ENCODE measurements at regions not wholly inside any gene's neighbourhood (a gene's known extent, or its start where the extent isn't known, plus 50 kb on each side); places are given as distances from the start of the nearest gene placed in this dataset.

DNA sequence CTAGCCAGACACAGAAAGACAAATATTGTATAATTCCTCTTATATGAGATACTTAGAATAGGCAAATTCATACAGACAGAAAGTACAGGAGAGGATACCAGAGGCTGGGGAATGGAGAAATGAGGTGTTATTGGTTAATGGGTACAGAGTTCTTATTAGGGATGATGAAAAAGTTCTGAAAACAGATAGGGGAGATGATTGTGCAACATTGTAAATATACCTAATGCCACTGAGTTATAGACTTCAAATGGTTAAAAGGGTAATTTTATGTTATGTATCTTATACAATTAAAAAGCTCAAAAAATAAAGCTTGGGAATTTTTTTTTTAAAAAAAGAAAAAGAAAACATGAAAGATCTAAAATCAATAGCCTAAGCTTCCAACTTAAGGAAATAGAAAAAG lies 98.8 kb upstream of the TECRL start:
- intact Hi-C loops (cut with DNase I) = no loop called here

DNA sequence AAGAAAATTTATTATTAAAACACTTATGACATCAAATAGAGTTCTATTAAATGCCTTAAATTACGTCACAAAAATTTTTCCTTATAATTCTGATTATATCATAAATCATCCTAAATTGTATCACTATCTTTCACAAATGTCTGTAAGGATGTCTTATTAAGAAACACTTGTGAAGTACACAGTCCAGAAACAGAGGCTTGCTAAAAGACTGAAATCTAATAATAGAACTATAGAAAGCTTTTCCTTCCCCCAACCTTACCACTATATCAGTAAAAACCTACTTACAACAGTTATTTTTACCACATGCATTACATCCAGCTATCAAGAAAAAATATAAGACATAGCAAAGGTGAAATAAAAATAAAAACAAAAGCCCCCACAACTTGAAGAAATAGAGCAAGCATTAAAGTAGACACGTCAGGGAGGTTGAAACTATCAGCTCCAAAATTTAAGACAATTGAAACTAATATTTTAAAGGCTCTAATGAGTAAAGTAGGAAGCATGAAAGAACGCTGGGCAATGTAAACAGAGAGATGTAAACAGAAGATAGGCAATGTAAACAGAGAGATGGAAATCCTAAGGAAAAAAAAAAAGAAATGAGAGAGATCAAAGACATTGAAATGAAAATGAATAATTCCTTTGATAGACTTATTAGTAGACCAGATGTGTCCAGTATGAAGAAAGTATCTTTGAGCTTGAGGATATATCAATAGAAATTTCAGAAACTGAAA lies 94.9 kb upstream of the TECRL start:
- intact Hi-C loops (cut with DNase I) = no loop called here
- no peak for DNase-seq

More for the DNA sequence above, 98.8 kb upstream of the TECRL start:
- no peak for DNase-seq

DNA sequence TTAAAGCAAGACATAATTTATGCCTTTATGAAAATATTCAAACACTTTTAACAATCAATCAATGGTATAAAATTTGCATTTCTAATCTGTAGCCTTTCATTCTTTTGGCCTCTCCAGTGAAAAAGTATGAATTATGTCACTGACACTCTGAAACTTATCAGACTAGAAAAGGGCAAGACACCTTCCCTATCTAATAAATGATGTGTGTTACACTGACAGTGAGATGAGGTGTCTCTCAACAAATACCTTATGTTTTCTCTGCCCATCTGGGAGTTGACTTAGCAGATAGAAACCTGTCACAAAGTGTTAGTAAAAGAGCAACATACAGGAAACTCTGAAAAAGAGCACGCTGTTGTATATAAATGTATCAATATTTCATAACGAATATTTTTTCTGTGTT lies 94.2 kb upstream of the TECRL start:
- intact Hi-C loops (cut with DNase I) = no loop called here
- no peak for DNase-seq

DNA sequence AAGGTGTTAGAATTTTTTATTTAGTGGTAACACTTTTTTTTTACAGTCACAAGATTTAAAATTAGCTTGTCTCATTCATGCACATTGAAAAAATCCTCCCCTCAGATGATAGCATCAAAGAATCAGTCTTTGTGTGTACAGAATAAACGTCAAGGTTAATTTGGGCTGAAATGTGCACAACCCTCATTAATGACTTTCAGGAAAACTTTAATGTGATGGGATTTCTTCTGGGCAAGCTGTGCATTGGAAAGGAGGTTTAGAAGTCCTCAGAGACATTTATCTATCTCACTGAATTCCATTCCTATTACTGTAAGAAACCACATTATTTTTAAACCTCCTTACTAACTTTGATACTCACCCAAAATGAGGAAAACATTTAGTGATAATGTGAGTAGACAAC lies 88.2 kb upstream of the TECRL start:
- intact Hi-C loops (cut with DNase I) = no loop called here
- DNase-seq = no peak

DNA sequence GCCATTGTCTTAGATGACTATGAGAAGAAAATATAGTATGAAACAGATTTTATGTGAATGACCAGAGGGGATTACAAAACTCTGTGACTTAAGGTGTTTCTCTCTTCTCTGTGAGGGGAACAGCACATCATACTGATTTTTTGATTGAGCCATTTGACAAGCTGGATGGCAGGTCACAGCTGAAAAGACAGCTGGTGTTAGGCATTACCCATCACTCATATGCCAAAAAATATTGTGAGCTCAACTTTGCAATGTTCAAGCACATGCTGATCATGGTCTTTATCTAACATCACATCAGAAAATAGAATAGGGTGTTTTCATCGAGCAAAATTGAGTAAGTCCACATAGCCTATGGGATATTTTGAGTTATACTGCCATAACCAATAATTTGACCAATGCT lies 86.7 kb upstream of the TECRL start:
- no peak for DNase-seq
- intact Hi-C loops (cut with DNase I) = no loop called here

DNA sequence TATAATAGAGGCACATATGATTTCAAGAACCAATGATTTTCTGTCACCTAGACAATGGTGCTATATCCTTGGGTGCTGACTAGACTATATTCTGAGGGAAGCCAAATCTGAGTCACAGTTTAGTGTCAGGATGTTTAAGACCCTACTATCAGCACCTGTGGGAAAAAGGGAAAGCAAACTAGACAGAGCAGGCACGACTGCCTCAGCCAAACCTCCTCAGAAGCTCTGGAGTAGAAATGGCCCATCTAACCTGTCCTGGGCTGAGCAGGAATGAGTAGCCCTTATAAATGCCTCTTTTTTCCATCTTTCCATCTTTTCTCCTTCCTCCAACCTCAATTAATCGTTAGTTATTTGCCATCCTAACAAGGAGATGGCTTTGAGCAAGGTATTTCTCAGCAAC lies 80.4 kb upstream of the TECRL start:
- intact Hi-C loops (cut with DNase I) = no loop called here
- DNase-seq = no peak

DNA sequence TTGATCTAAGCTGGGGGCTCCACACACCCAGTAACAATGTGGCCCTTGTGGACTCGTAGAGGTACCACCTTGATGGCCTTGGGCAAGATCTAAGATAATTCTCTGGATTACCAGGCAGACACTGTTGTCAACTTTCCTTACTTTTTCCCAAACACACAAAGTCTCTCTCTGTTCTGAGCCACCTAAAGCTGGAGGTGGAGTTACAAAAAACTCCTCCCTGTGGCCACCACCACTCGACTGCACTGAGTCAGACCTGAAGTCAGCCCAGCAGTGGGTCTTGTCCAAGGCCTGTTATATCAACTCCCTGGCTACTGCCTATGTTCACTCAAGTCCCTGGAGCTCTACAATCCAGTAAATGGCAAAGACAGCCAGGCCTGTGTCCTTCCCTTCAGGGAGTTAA lies 70.1 kb upstream of the TECRL start:
- intact Hi-C loops (cut with DNase I) = no loop called here
- peak in 2 of 10 donors; percentile 11 to 41 for DNase-seq

DNA sequence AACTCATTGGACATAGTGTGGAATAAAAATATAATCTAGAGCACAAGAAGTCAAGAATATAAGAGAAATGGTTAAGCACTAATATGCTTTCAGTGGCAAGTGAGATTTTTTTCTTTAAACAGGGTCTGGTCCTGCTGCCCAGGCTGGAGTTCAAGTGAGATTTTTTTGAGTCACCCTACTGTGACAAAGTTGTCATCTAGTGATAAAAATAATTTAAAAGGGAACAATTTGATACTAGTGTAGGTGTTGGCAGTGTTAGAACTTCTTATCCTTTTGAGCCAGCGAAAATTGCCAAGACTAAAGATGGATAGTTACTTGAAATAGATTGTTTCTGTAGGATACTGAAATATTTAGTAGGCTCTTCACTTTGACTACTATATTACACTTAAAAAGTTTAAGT lies 67.9 kb upstream of the TECRL start:
- intact Hi-C loops (cut with DNase I) = no loop called here
- DNase-seq = no peak

DNA sequence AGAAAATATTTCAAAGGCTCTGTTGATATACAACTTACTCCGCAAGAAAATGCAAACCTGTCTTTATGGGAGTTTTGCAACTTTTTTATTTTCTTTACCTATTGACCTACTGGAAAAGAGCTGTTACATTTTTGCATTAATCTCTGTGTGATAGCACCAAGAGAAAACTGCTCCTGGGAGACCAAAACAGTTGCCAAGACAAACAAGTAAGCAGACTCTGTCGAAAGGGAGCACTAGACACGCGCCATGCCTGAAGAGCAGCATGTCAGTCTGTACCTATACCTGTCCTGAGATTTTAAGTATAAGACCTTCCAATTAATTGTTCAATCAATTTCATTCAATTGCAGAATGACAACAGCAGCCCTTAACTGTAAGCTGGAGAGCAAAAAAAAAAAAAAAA lies 56.0 kb upstream of the TECRL start:
- intact Hi-C loops (cut with DNase I) = no loop called here
- no peak for DNase-seq

DNA sequence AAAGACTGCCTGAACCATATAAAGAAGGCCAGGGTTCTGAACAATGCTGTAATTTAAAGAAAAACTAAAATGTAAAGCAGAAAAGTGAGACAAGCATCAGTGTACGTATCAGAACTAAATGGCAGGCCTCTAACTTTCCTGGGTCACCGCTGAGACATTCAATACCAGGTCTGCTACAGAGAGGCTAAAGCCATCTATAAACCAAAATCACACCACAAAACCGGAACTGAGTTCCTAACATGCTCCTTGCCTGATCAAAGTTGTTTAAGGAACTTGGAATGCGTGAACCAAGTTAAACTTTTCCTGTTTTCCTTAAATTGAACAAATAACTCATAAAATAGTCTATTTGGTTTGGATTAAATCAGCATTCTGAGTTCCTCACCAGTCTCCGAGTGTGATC lies 55.3 kb upstream of the TECRL start:
- DNase-seq = no peak
- intact Hi-C loops (cut with DNase I) = no loop called here
